SK-N-SH (cell line): ENCODE measurements at regions not wholly inside any gene's neighbourhood (a gene's known extent, or its start where the extent isn't known, plus 50 kb on each side); places are given as distances from the start of the nearest gene placed in this dataset.

Experiments
- CTCF ChIA-PET: fragments of 300-600, 350-600 bp; formaldehyde crosslinking; extraction: SDS; loops from one replicate; lab custom pipeline; 2021; lab: Yijun Ruan, JAX
- POLR2A ChIA-PET: fragments of 350-600 bp; sonication (Branson Sonifier 250); formaldehyde crosslinking; extraction: SDS; loops from one replicate; lab custom pipeline; 2020; ENCODE audit warnings: antibody characterized with exemption, inconsistent platforms; lab: Yijun Ruan, JAX
- DNase-seq: peaks from one replicate; pipeline ENCODE4 v3.0.0; 2012
- H2AFZ ChIP-seq: fragments of 200-600 bp; sonication (generic); 2 replicates; pipeline ENCODE4 v1.8.1; 2016; ENCODE audit warnings: antibody characterized with exemption, mild to moderate bottlenecking, low read depth
- H3F3A ChIP-seq: fragments of 200-600 bp; sonication (generic); replicated peaks from 2 replicates; pipeline ENCODE3; 2016; ENCODE audit warnings: antibody characterized with exemption, mild to moderate bottlenecking; ENCODE audit not compliant: insufficient read depth
- H3K27ac ChIP-seq, 2 experiments: fragments of 200-500 bp in 1 of 2; fragments of 200-600 bp in 1 of 2; sonication (Bioruptor generic) in 1 of 2; sonication (generic), shearing (Covaris generic) in 1 of 2; 2 replicates each; pipeline versions ENCODE4 v1.5.1 to v1.6.1; 2014 to 2016; ENCODE audit warnings: low read depth in 2 of 2, inconsistent platforms in 1 of 2, low read length in 1 of 2, mild to moderate bottlenecking in 1 of 2, mixed read lengths in 1 of 2
- H3K27me3 ChIP-seq: fragments of 200-600 bp; sonication (generic), shearing (Covaris generic); 2 replicates; pipeline ENCODE4 v1.6.1; 2016; ENCODE audit warnings: mixed run types; ENCODE audit not compliant: insufficient read depth
- H3K36me3 ChIP-seq, 2 experiments: fragments of 200-500 bp in 1 of 2; fragments of 200-600 bp in 1 of 2; sonication (Bioruptor generic) in 1 of 2; sonication (generic) in 1 of 2; replicated peaks in 1 of 2; 2 replicates each; pipeline versions ENCODE3 to v1.5.1; 2014 to 2016; ENCODE audit warnings: low read length in 1 of 2, mild to moderate bottlenecking in 1 of 2; ENCODE audit not compliant: insufficient read depth in 2 of 2, control insufficient read depth in 1 of 2
- H3K4me1 ChIP-seq, 2 experiments: fragments of 200-500 bp in 1 of 2; fragments of 200-600 bp in 1 of 2; sonication (Bioruptor generic) in 1 of 2; sonication (generic), shearing (Covaris generic) in 1 of 2; 2 replicates each; pipeline versions ENCODE4 v1.5.1 to v1.6.1; 2014 to 2016; ENCODE audit warnings: low read depth in 1 of 2, low read length in 1 of 2, mixed run types in 1 of 2; ENCODE audit not compliant: insufficient read depth in 2 of 2, control insufficient read depth in 1 of 2
- H3K4me2 ChIP-seq: fragments of 200-600 bp; sonication (generic), shearing (Covaris generic); 2 replicates; pipeline ENCODE4 v1.6.1; 2017; ENCODE audit warnings: mixed run types
- H3K4me3 ChIP-seq, 2 experiments: fragments of 200-500 bp in 1 of 2; fragments of 200-600 bp in 1 of 2; sonication (Bioruptor generic) in 1 of 2; sonication (generic), shearing (Covaris generic) in 1 of 2; 2 replicates each; pipeline versions ENCODE4 v1.5.1 to v1.8.1; 2014 to 2016; ENCODE audit warnings: low read depth in 2 of 2, inconsistent platforms in 1 of 2, low read length in 1 of 2, mild to moderate bottlenecking in 1 of 2, mixed read lengths in 1 of 2, moderate library complexity in 1 of 2
- H3K79me2 ChIP-seq: fragments of 200-600 bp; sonication (generic); 2 replicates; pipeline ENCODE4 v1.8.1; 2017; ENCODE audit warnings: mild to moderate bottlenecking; ENCODE audit not compliant: insufficient read depth
- H3K9ac ChIP-seq: fragments of 200-600 bp; sonication (generic); 2 replicates; pipeline ENCODE4 v1.6.1; 2017; ENCODE audit warnings: mixed run types
- H3K9me2 ChIP-seq: fragments of 200-600 bp; sonication (generic); 2 replicates; pipeline ENCODE4 v1.6.1; 2017; ENCODE audit warnings: mixed run types
- H3K9me3 ChIP-seq: fragments of 200-600 bp; sonication (generic); 2 replicates; pipeline ENCODE4 v1.6.1; 2017; ENCODE audit warnings: mixed run types, mild to moderate bottlenecking, moderate library complexity
- H4K20me1 ChIP-seq: fragments of 200-600 bp; sonication (generic); 2 replicates; pipeline ENCODE4 v1.6.1; 2017; ENCODE audit warnings: mild to moderate bottlenecking, mixed run types; ENCODE audit not compliant: insufficient read depth
- CHD2 ChIP-seq: fragments of 150-350 bp; IDR thresholded peaks from 2 replicates; pipeline ENCODE4 v1.6.1; 2018; ENCODE audit warnings: low read length; ENCODE audit not compliant: partially characterized antibody
- EP300 ChIP-seq, 2 experiments: IDR thresholded peaks; 2 replicates each; pipeline versions ENCODE4 v1.4.0 to v1.6.1; 2012; ENCODE audit warnings: borderline replicate concordance in 1 of 2, low read depth in 1 of 2, low read length in 1 of 2
- FOXM1 ChIP-seq: IDR thresholded peaks from 2 replicates; pipeline ENCODE4 v1.4.0; 2012; ENCODE audit warnings: low read depth, mild to moderate bottlenecking
- NRF1 ChIP-seq: IDR thresholded peaks from 2 replicates; pipeline ENCODE4 v1.6.1; 2012; ENCODE audit warnings: low read depth, mild to moderate bottlenecking, low read length
- RFX5 ChIP-seq: IDR thresholded peaks from 2 replicates; pipeline ENCODE4 v1.6.1; 2012; ENCODE audit warnings: mild to moderate bottlenecking, improper control_type of control experiment, low read length
- SIN3A ChIP-seq: IDR thresholded peaks from 2 replicates; pipeline ENCODE4 v1.6.1; 2012; ENCODE audit warnings: low read depth, mild to moderate bottlenecking, low read length, moderate library complexity, borderline replicate concordance
- SMC3 ChIP-seq: IDR thresholded peaks from 2 replicates; pipeline ENCODE4 v1.6.1; 2012; ENCODE audit warnings: low read depth, low read length, improper control_type of control experiment
- WGBS: methylation state at CpG from one replicate; pipeline ENCODE4 v1.1.6; 2017; ENCODE audit warnings: low lambda C conversion rate; 5-methylcytosine and 5-hydroxymethylcytosine counted together
- TF ChIP-seq, protein P1 (sequence below): IDR thresholded peaks from 2 replicates; pipeline ENCODE4 v1.4.0; 2012; ENCODE audit warnings: low read depth, borderline replicate concordance
- TF ChIP-seq, protein P2 (sequence below): fragments of 200-600 bp; sonication (generic); IDR thresholded peaks from 2 replicates; pipeline ENCODE4 v1.6.1; 2017; ENCODE audit warnings: antibody characterized with exemption, mild to moderate bottlenecking, moderate library complexity
- TF ChIP-seq, protein P3 (sequence below): IDR thresholded peaks from 2 replicates; pipeline ENCODE4 v1.4.0; 2012; ENCODE audit warnings: low read depth
- TF ChIP-seq, protein P4 (sequence below): IDR thresholded peaks from 2 replicates; pipeline ENCODE4 v1.6.1; 2012; ENCODE audit warnings: mild to moderate bottlenecking, low read depth, low read length, moderate library complexity

DNA sequence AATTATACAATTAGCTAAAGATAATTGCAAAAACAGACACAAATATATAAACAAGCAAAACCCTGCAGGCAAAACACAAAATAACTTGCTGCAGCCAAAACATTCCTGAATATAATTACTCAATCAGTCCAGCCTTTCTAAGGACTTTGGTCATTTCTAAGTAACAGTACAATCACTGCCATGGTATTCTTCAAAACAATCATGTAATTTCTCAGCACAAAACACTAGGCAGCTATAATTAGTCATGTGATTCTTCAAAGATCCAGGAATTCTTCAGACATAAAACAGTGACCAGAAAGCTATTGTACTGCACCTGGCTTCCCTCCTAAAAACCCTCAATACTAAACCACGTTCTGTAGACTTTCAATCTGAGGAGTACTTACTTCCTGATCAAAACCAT is 881.1 kb downstream of the EPHA7 start:
- POLR2A ChIA-PET, result no interaction called here
- WGBS, result 6% methylated on average over 1 of the region's 1 CpG

More for the DNA sequence above, 881.1 kb downstream of the EPHA7 start:
- Histone ChIP-seq H3K9ac (no peak overlapping the region), H4K20me1 (no peaks in the 10 kb centered on the region), H3K9me2 (no peaks in the 10 kb centered on the region), H3K4me2 (no peak overlapping the region), H3K27ac (no peak overlapping the region), H3K36me3 (no peaks in the 10 kb centered on the region), H3K4me3 (no peak overlapping the region), H2AFZ (no peak overlapping the region), H3F3A (no peaks in the 10 kb centered on the region), H3K27me3 (no peaks in the 10 kb centered on the region), H3K4me1 (no peaks in the 10 kb centered on the region; a peak in 1 of 4 replicates), H3K9me3 (no peaks in the 10 kb centered on the region), H3K79me2 (no peaks in the 10 kb centered on the region)
- DNase-seq, result no peak
- TF ChIP-seq RFX5, result no peak
- TF ChIP-seq SMC3, result no peak
- TF ChIP-seq, protein P1, sequence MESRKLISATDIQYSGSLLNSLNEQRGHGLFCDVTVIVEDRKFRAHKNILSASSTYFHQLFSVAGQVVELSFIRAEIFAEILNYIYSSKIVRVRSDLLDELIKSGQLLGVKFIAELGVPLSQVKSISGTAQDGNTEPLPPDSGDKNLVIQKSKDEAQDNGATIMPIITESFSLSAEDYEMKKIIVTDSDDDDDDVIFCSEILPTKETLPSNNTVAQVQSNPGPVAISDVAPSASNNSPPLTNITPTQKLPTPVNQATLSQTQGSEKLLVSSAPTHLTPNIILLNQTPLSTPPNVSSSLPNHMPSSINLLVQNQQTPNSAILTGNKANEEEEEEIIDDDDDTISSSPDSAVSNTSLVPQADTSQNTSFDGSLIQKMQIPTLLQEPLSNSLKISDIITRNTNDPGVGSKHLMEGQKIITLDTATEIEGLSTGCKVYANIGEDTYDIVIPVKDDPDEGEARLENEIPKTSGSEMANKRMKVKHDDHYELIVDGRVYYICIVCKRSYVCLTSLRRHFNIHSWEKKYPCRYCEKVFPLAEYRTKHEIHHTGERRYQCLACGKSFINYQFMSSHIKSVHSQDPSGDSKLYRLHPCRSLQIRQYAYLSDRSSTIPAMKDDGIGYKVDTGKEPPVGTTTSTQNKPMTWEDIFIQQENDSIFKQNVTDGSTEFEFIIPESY, result no peak
- no peak for TF ChIP-seq EP300 (IDR thresholded peaks at IDR 0.05; ENCODE audit: borderline replicate concordance in 1 of 2, low read depth in 1 of 2, low read length in 1 of 2)
- TF ChIP-seq CHD2, result no peak
- TF ChIP-seq, protein P2, sequence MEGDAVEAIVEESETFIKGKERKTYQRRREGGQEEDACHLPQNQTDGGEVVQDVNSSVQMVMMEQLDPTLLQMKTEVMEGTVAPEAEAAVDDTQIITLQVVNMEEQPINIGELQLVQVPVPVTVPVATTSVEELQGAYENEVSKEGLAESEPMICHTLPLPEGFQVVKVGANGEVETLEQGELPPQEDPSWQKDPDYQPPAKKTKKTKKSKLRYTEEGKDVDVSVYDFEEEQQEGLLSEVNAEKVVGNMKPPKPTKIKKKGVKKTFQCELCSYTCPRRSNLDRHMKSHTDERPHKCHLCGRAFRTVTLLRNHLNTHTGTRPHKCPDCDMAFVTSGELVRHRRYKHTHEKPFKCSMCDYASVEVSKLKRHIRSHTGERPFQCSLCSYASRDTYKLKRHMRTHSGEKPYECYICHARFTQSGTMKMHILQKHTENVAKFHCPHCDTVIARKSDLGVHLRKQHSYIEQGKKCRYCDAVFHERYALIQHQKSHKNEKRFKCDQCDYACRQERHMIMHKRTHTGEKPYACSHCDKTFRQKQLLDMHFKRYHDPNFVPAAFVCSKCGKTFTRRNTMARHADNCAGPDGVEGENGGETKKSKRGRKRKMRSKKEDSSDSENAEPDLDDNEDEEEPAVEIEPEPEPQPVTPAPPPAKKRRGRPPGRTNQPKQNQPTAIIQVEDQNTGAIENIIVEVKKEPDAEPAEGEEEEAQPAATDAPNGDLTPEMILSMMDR, result no peak
- TF ChIP-seq NRF1, result no peak
- TF ChIP-seq FOXM1, result no peak
- TF ChIP-seq, protein P3, sequence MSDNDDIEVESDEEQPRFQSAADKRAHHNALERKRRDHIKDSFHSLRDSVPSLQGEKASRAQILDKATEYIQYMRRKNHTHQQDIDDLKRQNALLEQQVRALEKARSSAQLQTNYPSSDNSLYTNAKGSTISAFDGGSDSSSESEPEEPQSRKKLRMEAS, result no peak
- TF ChIP-seq SIN3A, result no peak
- TF ChIP-seq, protein P4, sequence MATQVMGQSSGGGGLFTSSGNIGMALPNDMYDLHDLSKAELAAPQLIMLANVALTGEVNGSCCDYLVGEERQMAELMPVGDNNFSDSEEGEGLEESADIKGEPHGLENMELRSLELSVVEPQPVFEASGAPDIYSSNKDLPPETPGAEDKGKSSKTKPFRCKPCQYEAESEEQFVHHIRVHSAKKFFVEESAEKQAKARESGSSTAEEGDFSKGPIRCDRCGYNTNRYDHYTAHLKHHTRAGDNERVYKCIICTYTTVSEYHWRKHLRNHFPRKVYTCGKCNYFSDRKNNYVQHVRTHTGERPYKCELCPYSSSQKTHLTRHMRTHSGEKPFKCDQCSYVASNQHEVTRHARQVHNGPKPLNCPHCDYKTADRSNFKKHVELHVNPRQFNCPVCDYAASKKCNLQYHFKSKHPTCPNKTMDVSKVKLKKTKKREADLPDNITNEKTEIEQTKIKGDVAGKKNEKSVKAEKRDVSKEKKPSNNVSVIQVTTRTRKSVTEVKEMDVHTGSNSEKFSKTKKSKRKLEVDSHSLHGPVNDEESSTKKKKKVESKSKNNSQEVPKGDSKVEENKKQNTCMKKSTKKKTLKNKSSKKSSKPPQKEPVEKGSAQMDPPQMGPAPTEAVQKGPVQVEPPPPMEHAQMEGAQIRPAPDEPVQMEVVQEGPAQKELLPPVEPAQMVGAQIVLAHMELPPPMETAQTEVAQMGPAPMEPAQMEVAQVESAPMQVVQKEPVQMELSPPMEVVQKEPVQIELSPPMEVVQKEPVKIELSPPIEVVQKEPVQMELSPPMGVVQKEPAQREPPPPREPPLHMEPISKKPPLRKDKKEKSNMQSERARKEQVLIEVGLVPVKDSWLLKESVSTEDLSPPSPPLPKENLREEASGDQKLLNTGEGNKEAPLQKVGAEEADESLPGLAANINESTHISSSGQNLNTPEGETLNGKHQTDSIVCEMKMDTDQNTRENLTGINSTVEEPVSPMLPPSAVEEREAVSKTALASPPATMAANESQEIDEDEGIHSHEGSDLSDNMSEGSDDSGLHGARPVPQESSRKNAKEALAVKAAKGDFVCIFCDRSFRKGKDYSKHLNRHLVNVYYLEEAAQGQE, result no peak
- CTCF ChIA-PET, result no interaction called here
